Fibroblast of pulmonary artery (primary cell): ENCODE measurements at regions not wholly inside any gene's neighbourhood (a gene's known extent, or its start where the extent isn't known, plus 50 kb on each side); places are given as distances from the start of the nearest gene placed in this dataset.
"Not testable (repeated sequence)": the region's sequence is repeated elsewhere in the genome, so short reads cannot be mapped to it uniquely, and the experiment has no call there.

Source experiments
- DNase-seq: peaks from one replicate; pipeline ENCODE4 v3.0.0-alpha.2; 2010; ENCODE audit warnings: low read depth
- H3K4me3 ChIP-seq: replicated peaks from 2 replicates; pipeline ENCODE4 v1.5.1; 2011; ENCODE audit warnings: low read depth, mild to moderate bottlenecking, control low read depth, low read length, moderate library complexity
- TF ChIP-seq, protein P1 (sequence below): IDR thresholded peaks from 2 replicates; pipeline ENCODE4 v1.5.1; 2011; ENCODE audit warnings: mild to moderate bottlenecking, control low read depth, low read length, inconsistent platforms; ENCODE audit errors: missing control alignments

DNA sequence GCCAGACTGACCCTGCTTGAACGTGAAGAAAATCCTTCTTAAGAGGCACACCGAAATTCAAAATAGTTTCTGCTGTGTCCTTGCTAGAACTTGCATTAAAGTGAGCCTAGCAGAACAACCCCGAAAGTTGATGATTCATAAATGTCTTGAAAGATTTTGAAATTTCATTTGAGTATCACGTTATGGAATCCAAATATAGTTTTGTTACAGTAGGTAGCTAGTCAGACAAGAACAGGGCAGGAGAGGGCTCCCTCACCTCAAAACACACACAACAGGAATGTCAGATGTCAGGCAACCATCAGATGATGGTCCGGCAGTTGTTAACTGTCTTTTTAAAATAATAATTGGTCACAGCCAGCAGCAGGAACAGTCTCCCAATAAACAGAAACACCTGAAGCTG is 259.6 kb upstream of the GNPDA2 start:
- TF ChIP-seq, protein P1, sequence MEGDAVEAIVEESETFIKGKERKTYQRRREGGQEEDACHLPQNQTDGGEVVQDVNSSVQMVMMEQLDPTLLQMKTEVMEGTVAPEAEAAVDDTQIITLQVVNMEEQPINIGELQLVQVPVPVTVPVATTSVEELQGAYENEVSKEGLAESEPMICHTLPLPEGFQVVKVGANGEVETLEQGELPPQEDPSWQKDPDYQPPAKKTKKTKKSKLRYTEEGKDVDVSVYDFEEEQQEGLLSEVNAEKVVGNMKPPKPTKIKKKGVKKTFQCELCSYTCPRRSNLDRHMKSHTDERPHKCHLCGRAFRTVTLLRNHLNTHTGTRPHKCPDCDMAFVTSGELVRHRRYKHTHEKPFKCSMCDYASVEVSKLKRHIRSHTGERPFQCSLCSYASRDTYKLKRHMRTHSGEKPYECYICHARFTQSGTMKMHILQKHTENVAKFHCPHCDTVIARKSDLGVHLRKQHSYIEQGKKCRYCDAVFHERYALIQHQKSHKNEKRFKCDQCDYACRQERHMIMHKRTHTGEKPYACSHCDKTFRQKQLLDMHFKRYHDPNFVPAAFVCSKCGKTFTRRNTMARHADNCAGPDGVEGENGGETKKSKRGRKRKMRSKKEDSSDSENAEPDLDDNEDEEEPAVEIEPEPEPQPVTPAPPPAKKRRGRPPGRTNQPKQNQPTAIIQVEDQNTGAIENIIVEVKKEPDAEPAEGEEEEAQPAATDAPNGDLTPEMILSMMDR = no peak
- no peak for DNase-seq
- no peak overlapping the region for H3K4me3 ChIP-seq

DNA sequence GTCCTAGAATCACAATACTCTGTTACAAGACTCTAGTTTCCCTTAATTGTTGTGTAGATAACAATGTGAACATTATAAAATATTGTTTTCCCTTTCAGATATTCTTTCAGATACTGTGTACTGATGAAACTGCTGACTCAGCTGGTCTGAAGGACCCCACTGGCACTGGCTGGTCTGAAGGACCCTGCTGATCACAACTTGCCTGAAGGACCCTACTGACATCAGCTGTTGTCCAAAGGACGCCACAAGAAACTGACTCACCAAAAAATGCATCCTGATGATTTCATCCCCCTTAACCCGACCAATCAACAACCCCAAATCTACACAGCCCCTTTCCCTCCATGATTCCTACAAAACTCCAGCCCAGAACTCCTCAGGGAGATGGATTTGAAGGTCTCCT is 258.8 kb upstream of the GNPDA2 start:
- TF ChIP-seq, protein P1 = no peak
- no peak overlapping the region for H3K4me3 ChIP-seq
- no peak for DNase-seq

DNA sequence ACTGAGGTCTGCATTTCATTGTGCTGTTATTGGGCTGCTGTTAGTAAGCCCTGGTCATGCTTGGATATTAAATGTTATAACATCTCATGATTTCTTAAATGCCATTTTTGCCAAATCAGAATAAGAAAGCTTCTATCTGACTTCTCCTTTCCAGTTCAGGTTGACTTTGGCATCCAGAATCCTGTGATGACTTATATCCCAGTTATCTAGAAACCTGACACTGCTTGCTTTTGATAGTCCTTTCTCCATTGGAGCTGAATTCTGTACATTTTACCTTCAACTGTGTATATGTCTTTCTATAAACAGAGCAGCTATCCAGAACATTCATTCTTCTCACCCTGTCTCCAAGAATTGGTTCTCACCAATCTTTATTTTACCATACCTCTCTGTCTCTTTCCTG is 257.7 kb upstream of the GNPDA2 start:
- TF ChIP-seq, protein P1 = no peak
- H3K4me3 ChIP-seq = no peak overlapping the region
- no peak for DNase-seq

DNA sequence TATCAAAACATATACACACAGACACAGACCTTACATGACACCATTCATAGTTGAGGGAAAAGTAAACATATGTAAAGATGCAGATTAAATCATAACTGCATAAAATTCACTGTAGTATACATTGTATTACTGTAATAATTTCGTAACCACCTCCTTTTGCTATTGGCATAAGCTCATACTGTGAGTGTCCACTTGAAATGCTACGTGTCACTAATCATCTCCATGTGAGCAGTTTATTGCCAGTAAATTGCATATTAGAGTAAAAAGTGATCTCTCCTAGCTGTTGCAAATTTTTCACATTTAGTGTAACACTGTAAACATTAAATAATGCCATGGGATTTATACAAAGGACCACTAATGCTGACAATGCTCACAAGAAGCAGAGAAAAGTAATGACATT is 256.7 kb upstream of the GNPDA2 start:
- H3K4me3 ChIP-seq = no peak overlapping the region
- TF ChIP-seq, protein P1 = no peak
- DNase-seq = no peak

DNA sequence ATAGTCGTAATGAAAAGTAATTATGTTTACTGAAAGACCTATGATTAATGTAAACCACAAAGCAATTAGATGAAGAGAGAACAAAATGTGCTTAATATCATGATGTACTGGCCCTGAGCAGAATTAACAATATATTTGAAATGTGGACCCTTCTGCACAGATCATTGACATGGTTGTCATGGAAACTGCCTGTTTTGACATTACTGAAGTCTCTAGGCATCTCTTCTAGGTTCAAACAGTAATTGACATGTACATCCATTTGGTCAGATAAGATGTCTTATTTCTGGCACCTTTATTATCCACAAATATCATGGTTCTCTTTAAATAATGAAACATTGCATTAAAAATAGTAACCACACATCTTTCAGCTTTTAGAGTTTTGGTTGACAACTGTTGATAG is 251.7 kb upstream of the GNPDA2 start:
- DNase-seq = no peak
- no peak overlapping the region for H3K4me3 ChIP-seq

DNA sequence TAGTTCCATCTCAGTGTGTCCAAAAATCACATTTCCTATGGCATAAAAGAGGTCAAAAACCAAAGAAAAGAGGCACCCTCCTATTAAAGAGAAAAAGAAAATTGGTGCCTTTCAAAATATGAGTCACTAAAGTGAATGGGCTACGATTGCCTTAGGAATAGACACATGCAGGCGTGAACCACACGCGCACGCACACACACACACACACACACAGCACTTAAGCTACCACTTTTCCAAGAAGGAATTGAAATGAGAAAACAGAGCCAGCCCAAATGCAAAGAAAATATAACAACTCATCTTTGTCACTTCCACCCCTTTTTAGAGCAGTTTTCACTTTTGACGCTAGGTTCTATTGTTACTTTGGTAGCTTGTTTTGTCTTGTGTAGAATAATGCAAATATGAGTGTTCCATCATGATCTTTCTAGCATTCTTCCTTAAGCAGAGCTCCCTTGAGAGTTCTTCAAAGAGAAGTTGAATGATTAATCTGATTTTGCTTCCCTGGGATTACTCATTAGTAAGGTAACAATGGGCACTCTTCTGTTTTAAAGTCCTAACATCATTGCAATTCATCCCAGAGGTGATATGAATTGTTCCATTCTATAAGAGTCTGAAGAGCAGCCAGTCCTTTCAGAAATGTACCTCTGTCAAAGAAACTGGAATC is 239.2 kb upstream of the GNPDA2 start:
- DNase-seq = no peak
- no peak overlapping the region for H3K4me3 ChIP-seq
- TF ChIP-seq, protein P1 = no peak

More for the DNA sequence above, 251.7 kb upstream of the GNPDA2 start:
- TF ChIP-seq, protein P1 = no peak

DNA sequence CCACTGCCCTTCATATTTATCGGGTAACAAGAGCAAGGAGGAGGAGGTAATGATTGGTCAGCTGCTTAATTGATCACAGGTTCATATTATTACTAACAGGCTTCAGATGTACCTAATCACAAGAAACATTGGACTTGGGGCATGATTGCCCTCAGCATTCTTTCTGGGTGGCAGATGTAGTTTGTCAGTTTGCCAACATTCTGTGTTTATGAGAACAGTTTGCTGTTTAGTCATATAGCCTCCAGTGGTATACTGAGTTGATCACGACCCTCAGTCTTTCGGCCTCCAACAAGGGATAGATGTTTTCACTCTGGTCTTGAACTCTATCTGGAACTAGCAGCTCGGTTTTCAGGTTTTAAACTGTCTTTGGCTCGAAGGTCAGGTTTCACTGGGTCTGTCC is 237.7 kb upstream of the GNPDA2 start:
- H3K4me3 ChIP-seq, DNase-seq: not testable (repeated sequence)
